ENCODE measurements at regions not wholly inside any gene's neighbourhood (a gene's known extent, or its start where the extent isn't known, plus 50 kb on each side); places are given as distances from the start of the nearest gene placed in this dataset.

DNA sequence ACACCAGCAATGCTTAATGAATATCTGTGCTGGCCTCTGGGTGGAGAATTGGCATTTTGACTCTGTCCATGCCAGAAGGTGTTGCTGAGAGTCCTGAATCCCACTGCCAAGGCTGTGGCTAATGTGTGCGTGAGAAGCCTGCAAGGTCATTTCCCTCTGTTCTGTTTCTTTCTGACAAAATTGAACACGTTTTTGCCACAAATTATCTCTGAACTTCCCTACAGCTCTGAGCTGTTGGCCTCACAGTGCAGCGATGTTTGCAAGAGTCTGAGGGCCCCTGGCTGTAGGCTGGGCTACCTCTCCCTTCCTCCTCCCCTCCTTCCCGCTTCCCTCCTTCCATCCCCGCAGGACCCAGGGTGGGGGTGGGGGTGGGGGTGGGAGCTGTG is 154.1 kb upstream of the HS6ST1 start:
- TF ChIP-seq, protein P1, sequence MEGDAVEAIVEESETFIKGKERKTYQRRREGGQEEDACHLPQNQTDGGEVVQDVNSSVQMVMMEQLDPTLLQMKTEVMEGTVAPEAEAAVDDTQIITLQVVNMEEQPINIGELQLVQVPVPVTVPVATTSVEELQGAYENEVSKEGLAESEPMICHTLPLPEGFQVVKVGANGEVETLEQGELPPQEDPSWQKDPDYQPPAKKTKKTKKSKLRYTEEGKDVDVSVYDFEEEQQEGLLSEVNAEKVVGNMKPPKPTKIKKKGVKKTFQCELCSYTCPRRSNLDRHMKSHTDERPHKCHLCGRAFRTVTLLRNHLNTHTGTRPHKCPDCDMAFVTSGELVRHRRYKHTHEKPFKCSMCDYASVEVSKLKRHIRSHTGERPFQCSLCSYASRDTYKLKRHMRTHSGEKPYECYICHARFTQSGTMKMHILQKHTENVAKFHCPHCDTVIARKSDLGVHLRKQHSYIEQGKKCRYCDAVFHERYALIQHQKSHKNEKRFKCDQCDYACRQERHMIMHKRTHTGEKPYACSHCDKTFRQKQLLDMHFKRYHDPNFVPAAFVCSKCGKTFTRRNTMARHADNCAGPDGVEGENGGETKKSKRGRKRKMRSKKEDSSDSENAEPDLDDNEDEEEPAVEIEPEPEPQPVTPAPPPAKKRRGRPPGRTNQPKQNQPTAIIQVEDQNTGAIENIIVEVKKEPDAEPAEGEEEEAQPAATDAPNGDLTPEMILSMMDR (IDR thresholded peaks at IDR 0.05) = no peak
- TF ChIP-seq POLR2A (IDR thresholded peaks at IDR 0.05) = no peak

All from prostate gland (tissue), 2 donors.